GM19397 (cell line): ENCODE measurements at regions not wholly inside any gene's neighbourhood (a gene's known extent, or its start where the extent isn't known, plus 50 kb on each side); places are given as distances from the start of the nearest gene placed in this dataset.
"Not testable (repeated sequence)": the region's sequence is repeated elsewhere in the genome, so short reads cannot be mapped to it uniquely, and the experiment has no call there.

Experiments used
- ATAC-seq: cut with Tn5 transposase; IDR thresholded peaks from one replicate; pipeline ENCODE4 v1.9.1; 2021; ENCODE audit warnings: mild to moderate bottlenecking, moderate library complexity; ENCODE audit not compliant: unreplicated experiment

DNA sequence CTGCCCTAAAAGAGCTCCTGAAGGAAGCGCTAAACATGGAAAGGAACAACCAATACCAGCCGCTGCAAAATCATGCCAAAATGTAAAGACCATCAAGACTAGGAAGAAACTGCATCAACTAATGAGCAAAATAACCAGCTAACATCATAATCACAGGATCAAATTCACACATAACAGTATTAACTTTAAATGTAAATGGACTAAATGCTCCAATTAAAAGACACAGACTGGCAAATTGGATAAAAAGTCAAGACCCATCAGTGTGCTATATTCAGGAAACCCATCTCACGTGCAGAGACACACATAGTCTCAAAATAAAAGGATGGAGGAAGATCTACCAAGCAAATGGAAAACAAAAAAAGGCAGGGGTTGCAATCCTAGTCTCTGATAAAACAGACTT, 88.8 kb upstream of the CAV2 start:
- not testable (repeated sequence) for ATAC-seq

GRCh38 chr7:116417593-116418345, 81.8 kb upstream of the CAV2 start:
- ATAC-seq: no peak

DNA sequence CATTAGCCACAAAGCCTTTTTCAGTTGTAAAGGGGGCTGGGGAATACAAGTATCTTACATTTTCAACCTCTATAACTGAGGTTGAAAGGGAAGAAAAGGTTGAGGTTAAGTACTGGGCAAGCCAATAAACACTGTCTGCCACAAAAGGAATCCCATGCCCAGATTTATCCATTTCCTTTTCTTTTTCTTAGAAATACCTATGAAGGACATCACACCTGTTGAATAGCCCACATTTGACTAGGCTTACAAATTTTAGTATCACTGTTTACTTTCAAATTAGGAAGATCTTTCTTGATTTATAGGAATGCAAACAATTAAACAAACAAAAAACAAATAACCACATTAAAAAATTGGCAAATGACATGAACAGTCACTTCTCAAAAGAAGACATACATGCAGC, 81.0 kb upstream of the CAV2 start:
- no peak for ATAC-seq

DNA sequence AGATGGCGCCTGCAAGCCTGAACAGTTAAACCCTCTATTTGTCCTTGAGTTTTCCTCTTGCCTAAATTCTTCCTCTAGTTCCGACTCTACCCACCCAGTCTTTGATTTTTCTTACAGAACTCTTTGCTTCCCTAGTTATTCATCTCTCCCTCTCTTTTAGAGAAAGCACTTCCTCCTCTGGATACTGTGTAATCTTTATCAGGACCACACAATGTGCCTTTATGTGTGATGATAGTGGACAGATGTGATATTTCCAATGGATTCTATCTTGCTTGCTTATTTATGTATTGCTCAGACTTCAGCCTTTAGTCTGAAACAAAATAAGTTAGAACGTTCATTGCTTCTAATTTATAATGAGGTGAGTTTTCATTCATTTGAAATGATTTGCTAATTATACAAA, 79.5 kb upstream of the CAV2 start:
- ATAC-seq: no peak

GRCh38 chr7:116421298-116421697, 78.2 kb upstream of the CAV2 start:
- ATAC-seq: no peak

DNA sequence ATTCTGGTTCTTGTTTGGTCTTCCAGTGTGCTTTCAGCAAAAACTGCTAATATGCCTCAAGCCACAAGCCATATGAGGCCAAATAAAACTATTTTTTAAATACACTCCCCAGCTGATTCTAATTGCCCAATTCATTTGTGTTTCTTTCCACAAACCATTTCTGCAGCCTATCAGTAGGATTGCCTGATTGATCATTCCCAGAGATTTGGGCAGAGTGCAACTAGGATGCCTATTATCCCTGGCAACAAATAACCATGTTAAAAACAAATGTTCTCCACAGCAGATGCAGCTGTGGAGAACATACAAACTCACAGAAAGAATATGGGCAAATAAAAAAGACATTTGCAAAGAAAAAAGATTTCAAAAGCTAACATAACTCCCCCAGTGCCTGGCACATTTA, 76.9 kb upstream of the CAV2 start:
- ATAC-seq: no peak

DNA sequence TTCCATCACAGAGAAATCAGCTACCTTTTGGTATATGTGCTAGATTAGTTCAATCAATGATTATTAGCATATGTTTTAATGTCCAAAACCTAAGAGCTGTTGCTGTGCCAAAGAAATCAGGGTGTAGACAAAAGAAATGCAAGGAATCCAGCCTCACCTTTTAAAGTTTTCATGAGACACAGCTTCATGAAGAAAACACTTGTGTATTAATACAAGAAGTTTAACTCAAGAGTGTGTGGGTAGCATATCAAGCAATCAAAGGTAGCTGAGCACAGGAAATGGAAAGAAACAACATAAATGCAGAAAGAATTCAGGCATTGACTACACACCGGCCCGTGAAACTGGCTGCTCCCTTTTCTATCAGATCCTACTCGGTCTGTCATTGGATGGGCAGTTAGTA, 76.0 kb upstream of the CAV2 start:
- no peak for ATAC-seq

DNA sequence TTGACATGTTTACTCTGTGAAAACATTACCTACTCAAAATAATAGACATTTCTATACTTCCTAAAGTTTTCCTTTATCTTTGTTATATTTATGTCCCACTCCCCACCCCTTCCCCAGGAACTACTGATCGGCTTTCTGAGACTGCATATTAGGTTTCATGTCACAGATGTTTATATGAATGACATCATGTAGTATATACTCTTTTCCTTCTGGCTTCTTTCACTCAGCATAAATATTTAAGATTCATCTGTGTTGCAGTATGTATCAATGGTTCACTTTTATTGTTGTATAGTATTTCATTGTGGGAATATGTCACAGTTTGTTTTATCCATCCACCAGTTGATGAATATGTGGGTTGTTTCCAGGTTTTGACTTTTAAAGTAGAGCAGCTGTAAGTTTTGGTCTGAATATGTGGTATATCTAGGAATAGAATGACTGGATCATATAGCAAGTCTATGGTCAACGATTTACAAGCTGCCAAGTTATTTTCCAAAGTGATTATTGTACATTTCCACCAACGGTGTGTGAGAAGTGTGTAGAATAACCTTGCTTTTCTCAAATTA, 73.8 kb upstream of the CAV2 start:
- no peak for ATAC-seq

DNA sequence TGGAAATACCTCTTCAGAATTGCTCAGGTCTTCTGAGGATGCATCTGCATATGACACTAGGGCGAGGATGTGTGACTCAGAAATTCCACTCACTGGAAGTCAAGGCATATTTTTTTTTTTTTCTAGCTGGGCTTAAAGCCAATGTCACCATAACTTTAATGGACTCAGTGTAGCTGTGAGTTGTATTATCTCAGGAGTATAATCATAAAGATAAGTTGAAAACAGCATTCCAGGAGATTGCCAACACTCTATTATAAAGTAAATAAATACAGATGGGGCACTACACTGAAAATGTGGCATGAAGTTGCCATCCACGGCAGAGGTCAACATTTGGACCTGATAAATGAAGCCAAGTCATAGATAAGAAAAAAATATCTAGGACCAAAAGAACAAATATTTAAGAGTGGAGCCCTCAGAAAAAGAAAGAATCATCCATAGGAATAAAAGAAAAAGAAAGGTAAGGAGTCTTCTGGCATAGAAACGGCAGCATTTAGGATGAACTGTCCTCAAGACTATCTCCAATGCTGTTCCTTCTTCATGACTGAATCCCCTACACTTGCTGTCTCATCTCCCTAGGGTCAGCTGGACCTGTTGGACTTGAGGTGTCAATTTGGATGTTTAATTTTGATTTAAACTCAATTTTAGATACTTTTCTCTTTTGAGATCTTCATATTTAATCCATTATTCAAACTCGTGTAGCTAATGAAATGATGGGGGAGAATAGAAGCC, 72.9 kb upstream of the CAV2 start:
- no peak for ATAC-seq

DNA sequence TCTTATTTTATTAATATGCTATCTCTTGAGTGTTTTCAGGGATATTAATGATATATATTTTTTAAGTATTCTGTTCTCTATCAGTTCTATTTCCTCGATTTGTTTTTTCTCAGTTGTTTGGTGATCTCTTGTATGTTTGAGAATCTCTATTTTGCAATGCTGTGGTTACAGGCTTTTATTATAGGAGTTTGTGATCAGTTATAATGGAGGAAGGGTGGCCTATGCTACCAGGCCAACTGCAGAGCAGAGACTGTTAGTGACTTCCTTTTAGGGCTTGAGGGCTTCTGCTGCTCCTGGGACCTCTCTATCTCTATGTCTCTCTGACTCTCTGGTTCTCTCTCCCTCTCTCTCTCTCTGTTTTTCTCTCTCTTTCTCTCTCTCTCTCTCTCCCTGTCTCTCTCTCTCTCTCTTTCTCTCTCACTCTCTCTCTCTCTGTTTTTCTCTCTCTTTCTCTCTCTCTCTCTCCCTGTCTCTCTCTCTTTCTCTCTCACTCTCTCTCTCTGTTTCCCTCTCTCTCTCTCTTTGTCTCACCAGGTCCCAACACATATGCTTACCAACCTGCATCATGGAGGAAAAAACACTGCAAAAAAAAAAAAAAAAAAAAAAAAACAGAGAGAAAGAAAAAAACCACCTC, 69.4 kb upstream of the CAV2 start:
- ATAC-seq: no peak

GRCh38 chr7:116431787-116432526, 67.6 kb upstream of the CAV2 start:
- no peak for ATAC-seq

DNA sequence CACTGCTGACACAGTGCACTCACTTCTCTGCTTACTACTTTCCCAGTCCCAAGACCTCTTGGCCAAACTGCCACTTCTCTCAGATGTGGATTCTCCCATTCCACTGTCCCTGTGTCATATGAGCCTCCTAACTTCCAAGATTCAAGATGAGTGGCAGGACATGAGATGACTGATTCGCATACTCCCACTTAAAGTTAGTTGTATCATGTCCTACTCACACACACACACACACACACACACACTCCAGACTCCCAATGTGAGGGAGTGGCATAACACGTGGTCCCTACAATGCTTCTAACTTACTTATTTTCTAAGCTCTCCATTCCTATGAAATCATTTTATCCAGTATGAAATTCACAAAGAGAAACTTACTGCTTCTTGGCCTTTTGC, 67.0 kb upstream of the CAV2 start:
- ATAC-seq: no peak

- ATAC-seq: no peak
Measured at GRCh38 chr7:116433246-116433645, 66.3 kb upstream of the CAV2 start.

- ATAC-seq: no peak
Measured at GRCh38 chr7:116434820-116435341, 64.7 kb upstream of the CAV2 start.

DNA sequence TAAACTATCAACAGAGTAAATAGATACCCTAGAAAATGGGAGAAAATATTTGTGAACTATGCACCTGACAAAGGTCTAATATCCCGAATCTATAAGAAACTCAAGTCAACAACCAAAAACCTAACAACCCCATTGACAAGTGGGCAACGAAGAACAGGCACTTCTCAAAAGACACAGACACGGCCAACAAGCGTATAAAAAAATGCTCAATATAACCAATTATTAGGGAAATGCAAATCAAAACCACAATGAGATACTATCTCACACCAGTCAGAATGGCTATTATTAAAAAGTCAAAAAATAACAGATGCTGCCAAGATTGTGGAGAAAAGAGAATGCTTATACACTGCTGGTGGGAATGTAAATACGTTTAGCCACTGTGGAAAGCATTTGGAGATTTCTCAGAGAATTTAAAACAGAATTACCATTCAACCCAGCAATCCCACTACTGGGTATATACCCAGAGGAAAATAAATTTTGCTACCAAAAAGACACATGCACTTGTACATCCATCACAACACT, 63.2 kb upstream of the CAV2 start:
- no peak for ATAC-seq

GRCh38 chr7:116438267-116438666, 61.3 kb upstream of the CAV2 start:
- ATAC-seq: no peak

DNA sequence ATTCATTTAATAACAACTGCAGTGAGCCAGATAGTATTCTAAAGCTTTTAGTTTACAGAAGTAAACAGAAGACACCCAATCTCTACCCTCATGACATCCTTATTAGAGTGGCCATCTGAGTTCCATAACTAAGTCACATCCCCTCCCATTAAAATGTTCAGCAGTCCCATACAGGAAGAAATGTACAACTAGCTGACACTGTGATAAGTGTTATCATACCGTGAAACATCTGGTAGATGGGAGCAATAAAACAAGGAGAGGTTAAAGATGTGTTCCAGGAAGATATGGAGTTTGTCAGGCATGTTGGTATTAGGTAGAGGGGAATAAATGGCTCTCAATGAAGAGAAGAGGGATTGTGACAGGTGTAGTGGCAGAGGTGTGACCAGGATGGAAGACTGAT, 60.5 kb upstream of the CAV2 start:
- ATAC-seq: no peak

- no peak for ATAC-seq
Measured at GRCh38 chr7:116439841-116440549, 59.5 kb upstream of the CAV2 start.

GRCh38 chr7:116441534-116441933, 58.0 kb upstream of the CAV2 start:
- ATAC-seq: no peak

GRCh38 chr7:116443101-116443523, 56.4 kb upstream of the CAV2 start:
- no peak for ATAC-seq
